Naive thymus-derived CD8-positive, alpha-beta T cell (primary cell): ENCODE measurements at regions not wholly inside any gene's neighbourhood (a gene's known extent, or its start where the extent isn't known, plus 50 kb on each side); places are given as distances from the start of the nearest gene placed in this dataset.
"Not testable (repeated sequence)": the region's sequence is repeated elsewhere in the genome, so short reads cannot be mapped to it uniquely, and the experiment has no call there.

Experiments
- ATAC-seq, 2 donors: fragments of 150-1000 bp; cut with Tn5 transposase in 1 of 2; sonication (Bioruptor Pico), chemical (Tn5 transposase) in 1 of 2; 1 replicate in 1 of 2; 2 replicates in 1 of 2; pipeline ENCODE4 v1.10.0; 2021; ENCODE audit warnings: mild to moderate bottlenecking in 2 of 2, moderate library complexity in 2 of 2
- POLR2A ChIA-PET: fragments of 350-600 bp; sonication (Branson Sonifier 250); formaldehyde crosslinking; loops from one replicate; lab custom pipeline; 2021; ENCODE audit warnings: antibody characterized with exemption; lab: Charles Lee
- DNase-seq, 10 donors: peaks; one replicate each; pipeline versions ENCODE4 v3.0.0 to v3.0.0-alpha.2; 2020 to 2022
- H3K27ac Mint-ChIP-seq, 10 donors: one replicate each; pipeline ENCODE4 v1.8.0; 2020 to 2022; ENCODE audit warnings: mild to moderate bottlenecking in 10 of 10, mixed read lengths in 10 of 10, moderate library complexity in 4 of 10, inconsistent platforms in 1 of 10
- H3K27me3 Mint-ChIP-seq, 5 donors: one replicate each; pipeline ENCODE4 v1.8.0; 2021 to 2022; ENCODE audit warnings: mixed read lengths in 5 of 5
- H3K36me3 Mint-ChIP-seq, 3 donors: one replicate each; pipeline ENCODE4 v1.8.0; 2020 to 2022; ENCODE audit warnings: mixed read lengths in 3 of 3, mild to moderate bottlenecking in 2 of 3, inconsistent platforms in 1 of 3
- H3K4me1 Mint-ChIP-seq, 4 donors: one replicate each; pipeline ENCODE4 v1.8.0; 2021 to 2022; ENCODE audit warnings: mixed read lengths in 4 of 4
- H3K4me3 Mint-ChIP-seq, 10 donors: one replicate each; pipeline ENCODE4 v1.8.0; 2020 to 2022; ENCODE audit warnings: mild to moderate bottlenecking in 10 of 10, mixed read lengths in 10 of 10, moderate library complexity in 6 of 10, inconsistent platforms in 1 of 10
- H3K9me3 Mint-ChIP-seq, 9 donors: one replicate each; pipeline ENCODE4 v1.8.0; 2020 to 2022; ENCODE audit warnings: mixed read lengths in 9 of 9, mild to moderate bottlenecking in 3 of 9, inconsistent platforms in 1 of 9, moderate library complexity in 1 of 9

DNA sequence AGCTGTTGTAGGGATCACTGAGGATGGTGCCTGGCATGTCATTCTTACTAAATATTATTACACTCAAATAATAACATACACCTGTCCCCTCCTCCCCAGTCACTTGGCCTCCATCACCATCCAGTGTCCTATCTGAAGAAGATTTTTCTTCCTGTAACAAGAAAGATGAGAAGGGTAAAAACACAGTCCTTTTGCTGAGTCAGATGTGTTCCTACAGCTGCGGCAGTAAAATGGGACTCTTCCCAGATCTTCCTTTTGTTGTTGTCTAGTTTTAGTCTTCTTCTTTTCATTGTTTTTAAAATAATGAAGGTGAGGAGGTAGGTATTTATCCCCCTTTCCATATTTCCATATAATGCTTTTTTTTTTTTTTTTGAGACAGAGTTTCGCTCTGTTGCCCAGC, 83.1 kb upstream of the RFLNA start:
- H3K4me1 Mint-ChIP-seq = no peaks in the 10 kb centered on the region
- H3K27me3 Mint-ChIP-seq = peaks cover 1 to 17% (median 6%) of the 10 kb centered on the region in 5 donors
- ATAC-seq = no peak
- peaks cover 2 to 18% (median 5%) of the 10 kb centered on the region in 3 donors for H3K36me3 Mint-ChIP-seq
- POLR2A ChIA-PET = interaction anchor here (0.7 kb wide), 1 partner anchor 658 kb away, joined by 3 read pairs; no protein-coding TSS in a partner anchor
- no peak overlapping the region for H3K4me3 Mint-ChIP-seq
- H3K9me3 Mint-ChIP-seq = peaks cover 0 to 44% (median 13%) of the 10 kb centered on the region in 9 donors
- H3K27ac Mint-ChIP-seq = no peak overlapping the region
- DNase-seq = no peak

DNA sequence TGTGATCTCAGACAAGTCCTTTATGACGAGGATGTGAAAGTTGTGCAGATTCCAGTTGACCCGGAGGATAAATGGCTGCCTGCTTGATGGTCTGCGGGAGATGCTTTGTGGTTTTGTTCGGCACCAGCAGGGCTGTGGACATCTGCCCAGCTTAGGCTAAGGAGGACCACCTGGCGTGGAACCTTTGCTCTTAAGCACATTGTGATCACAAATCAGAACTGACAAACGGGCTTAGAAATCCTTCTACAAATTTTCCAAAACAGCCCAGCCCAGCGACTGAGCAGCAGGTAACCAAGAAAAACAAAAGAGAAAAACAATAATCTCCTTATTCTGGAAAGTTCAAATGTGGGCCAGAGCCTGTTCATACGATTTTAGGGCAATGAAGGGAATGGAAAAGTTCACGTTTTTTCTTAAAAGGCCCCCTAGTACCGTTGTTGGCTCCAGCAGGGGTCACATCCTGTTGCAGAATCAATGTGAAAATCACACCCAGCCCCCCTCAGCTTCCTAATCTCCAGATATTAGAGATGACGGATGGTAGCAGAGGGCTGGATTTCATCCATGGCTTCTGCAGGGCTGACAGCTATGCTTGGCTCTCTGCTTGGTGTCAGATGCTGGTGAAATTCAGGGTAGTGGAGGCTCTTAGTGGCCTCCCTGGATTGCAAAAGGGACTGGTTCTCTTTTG, 81.1 kb upstream of the RFLNA start:
- Mint-ChIP-seq H3K9me3 (peaks cover 0 to 45% (median 13%) of the 10 kb centered on the region in 9 donors), H3K36me3 (peaks cover 2 to 18% (median 5%) of the 10 kb centered on the region in 3 donors), H3K4me1 (no peaks in the 10 kb centered on the region), H3K27ac (no peak overlapping the region), H3K27me3 (peaks cover 0 to 6% (median 2%) of the 10 kb centered on the region in 5 donors), H3K4me3 (no peak overlapping the region)
- no peak for DNase-seq
- ATAC-seq = no peak
- POLR2A ChIA-PET = no interaction called here

DNA sequence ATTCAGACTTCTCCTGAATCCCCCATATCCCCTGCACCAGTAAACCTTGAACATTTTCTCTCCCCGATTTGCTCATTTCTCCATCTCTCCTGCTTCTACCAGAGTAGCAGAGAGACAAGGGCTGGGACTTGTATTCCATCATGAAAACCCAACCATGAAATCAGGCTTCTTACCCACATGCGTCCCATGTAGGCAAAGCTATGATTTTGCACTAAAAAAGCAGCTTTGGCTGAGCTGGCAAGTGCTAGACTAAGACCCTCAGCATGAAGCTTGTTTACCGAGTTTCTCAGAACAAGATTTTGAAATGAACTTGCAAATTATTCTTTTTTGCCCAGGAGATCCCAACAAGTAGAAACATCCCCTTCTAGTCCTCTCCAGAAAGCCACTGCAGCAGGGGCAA, 80.3 kb upstream of the RFLNA start:
- Mint-ChIP-seq H3K27ac (no peak overlapping the region), H3K27me3 (peaks cover 0 to 6% (median 2%) of the 10 kb centered on the region in 5 donors), H3K4me3 (no peak overlapping the region), H3K36me3 (peaks cover 2 to 18% (median 5%) of the 10 kb centered on the region in 3 donors), H3K4me1 (peaks cover 0 to 3% (median 0%) of the 10 kb centered on the region in 4 donors), H3K9me3 (peaks cover 0 to 45% (median 13%) of the 10 kb centered on the region in 9 donors)
- no peak for ATAC-seq
- no peak for DNase-seq
- POLR2A ChIA-PET = no interaction called here

DNA sequence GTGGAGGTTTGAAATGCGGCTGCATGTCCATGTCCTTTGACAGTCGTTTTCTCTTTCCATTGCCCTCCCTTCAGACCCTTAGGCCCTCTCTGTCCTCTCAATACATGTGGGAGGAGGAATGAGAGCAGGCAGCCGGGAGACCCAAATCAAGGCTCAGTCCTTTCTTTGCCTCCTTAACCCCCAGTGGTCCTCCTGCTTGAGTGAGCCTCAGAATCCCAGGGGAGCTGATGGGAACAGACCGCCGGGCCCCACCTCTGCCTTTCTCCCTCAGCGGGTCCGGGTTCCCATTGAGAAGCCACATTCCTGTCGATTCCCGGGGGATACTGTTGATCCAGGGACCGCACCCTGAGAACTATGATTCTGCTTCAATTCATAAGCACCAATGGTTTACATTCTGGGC, 77.9 kb upstream of the RFLNA start:
- H3K36me3 Mint-ChIP-seq = peaks cover 5 to 22% (median 6%) of the 10 kb centered on the region in 3 donors

DNA sequence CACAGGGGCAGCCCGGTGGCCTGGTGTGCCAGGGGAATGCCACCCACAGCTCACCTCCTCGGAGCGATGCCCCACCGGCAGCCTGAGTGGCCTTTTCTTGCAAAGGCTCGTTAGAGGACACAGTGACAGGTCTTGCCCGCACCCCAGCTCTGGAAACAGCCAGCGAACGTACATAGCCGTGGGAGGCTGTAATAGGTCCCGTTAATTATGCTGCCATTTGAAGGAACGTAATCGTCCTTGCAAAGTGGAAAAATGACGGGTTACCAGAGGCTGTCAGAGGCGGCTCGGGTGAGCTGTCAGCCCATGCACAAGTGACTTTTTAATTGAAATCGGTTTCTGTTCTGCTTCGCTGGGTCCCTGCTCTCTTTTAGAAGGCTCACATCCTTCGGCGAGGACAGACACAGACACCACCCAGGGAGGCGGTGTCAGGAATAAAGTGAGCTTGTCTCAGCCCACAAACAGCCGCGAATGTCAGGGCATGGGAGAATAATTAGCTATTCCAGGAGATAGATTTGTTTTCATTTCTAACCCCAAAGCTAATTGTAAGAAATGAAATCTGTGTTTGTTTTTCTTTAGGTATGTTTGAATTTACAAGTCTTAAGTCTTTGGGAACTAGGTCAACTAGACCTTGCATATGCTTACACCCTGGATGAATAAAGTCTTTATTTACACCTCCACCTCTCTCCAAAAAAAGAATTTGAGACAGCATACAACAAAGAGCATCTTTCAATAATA, 77.2 kb upstream of the RFLNA start:
- peaks cover 4 to 18% (median 11%) of the 10 kb centered on the region in 5 donors for H3K27me3 Mint-ChIP-seq
- DNase-seq = no peak
- H3K9me3 Mint-ChIP-seq = peaks cover 0 to 46% (median 12%) of the 10 kb centered on the region in 9 donors
- POLR2A ChIA-PET = no interaction called here
- peaks cover 0 to 4% (median 0%) of the 10 kb centered on the region in 4 donors for H3K4me1 Mint-ChIP-seq
- H3K36me3 Mint-ChIP-seq = peaks cover 5 to 22% (median 6%) of the 10 kb centered on the region in 3 donors
- ATAC-seq = no peak
- H3K27ac Mint-ChIP-seq = no peak overlapping the region
- peak overlapping the region in 1 of 10 donors; percentile 42 for H3K4me3 Mint-ChIP-seq

More for the DNA sequence above, 77.9 kb upstream of the RFLNA start:
- Mint-ChIP-seq H3K9me3 (peaks cover 0 to 46% (median 12%) of the 10 kb centered on the region in 9 donors), H3K27me3 (peaks cover 2 to 15% (median 6%) of the 10 kb centered on the region in 5 donors), H3K4me1 (peaks cover 0 to 3% (median 0%) of the 10 kb centered on the region in 4 donors), H3K27ac (no peak overlapping the region), H3K4me3 (no peak overlapping the region)
- POLR2A ChIA-PET = no interaction called here
- no peak for DNase-seq
- no peak for ATAC-seq

DNA sequence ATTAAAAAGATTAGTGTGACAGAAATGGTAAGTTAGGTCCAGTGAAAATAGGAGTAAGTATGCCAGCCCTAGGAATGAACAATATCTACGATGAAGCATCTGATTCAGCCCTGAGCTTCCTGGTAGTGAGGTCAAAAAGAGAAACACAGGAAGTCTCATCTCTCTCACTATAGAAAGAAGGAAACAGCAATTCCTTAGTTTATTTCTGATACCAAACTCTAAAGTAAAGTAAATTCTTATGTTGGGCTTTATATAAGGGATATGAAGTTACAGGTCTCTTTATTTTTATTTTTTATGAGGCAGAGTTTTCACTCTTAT, 76.7 kb upstream of the RFLNA start:
- no peak overlapping the region for H3K4me3 Mint-ChIP-seq

DNA sequence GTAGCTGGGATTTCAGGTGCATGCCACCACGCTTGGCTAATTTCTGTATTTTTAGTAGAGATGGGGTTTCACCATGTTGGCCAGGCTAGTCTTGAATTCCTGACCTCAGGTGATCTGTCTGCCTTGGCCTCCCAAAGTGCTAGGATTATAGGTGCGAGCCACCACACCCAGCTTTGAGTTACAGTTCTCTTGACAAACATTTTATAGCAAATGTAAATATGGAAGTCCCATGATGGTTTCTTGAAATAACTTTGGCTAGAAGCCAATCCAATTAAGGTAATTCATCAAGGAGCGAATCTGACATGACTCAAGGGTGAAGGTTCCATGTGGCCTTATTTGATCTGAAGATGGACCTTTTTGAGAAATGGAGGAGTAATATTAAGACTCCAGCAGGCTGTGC, 76.2 kb upstream of the RFLNA start:
- POLR2A ChIA-PET, H3K27ac Mint-ChIP-seq, H3K4me1 Mint-ChIP-seq, H3K4me3 Mint-ChIP-seq, DNase-seq, ATAC-seq: not testable (repeated sequence)
- H3K27me3 Mint-ChIP-seq = peaks cover 6 to 20% (median 15%) of the 10 kb centered on the region in 5 donors
- peaks cover 4 to 17% (median 5%) of the 10 kb centered on the region in 3 donors for H3K36me3 Mint-ChIP-seq
- H3K9me3 Mint-ChIP-seq = peaks cover 0 to 38% (median 12%) of the 10 kb centered on the region in 9 donors

More for the DNA sequence above, 76.7 kb upstream of the RFLNA start:
- DNase-seq (no peak), ATAC-seq (no peak)
- Mint-ChIP-seq H3K4me1 (peaks cover 0 to 5% (median 0%) of the 10 kb centered on the region in 4 donors), H3K27me3 (peaks cover 6 to 20% (median 11%) of the 10 kb centered on the region in 5 donors), H3K9me3 (peaks cover 0 to 43% (median 12%) of the 10 kb centered on the region in 9 donors), H3K27ac (no peak overlapping the region), H3K36me3 (peaks cover 5 to 22% (median 6%) of the 10 kb centered on the region in 3 donors)
- POLR2A ChIA-PET = no interaction called here

DNA sequence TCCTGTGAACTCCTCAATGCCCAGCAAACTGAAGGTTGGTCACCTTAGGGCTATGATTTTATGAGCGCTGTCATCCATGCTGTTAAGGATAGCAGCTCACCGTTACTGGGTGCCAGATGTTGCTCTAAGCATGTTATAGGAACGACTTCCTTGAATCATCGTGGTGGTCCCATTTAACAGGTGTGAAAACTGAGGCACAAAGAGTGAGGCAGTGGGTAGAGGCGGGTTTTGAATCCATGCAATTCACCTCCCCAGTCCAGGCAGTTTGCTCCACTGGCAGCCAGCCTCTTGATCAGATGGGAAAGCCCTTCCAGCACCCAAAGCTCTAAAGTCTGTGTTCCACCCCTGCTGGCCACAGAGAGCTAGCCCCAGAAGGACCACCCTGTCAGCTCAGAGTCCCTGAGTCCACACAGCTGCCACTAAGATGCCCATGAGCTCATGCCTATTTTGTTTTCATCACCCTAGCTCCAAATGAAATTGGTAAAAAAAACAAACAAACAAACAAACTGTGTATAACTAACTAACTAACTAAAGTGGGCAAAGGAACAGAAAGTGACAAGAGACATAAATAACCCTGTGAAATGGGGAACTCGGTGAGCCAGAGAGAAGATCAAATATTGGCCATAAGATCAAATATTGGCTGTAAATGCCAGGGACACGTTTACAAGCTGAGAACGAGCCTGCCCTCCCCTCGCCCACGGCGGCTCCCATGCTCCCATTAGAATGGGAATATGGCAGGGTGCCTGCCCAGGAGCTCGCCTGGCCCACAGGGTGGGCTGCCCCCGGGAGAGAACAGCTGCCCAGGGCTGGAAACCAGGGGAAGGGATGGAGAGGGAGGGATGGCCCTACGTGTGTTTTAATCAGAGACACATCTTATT, 72.3 kb upstream of the RFLNA start:
- ATAC-seq (no peak), DNase-seq (no peak)
- Mint-ChIP-seq H3K27ac (no peak overlapping the region), H3K4me3 (no peak overlapping the region), H3K4me1 (peaks cover 0 to 17% (median 0%) of the 10 kb centered on the region in 4 donors), H3K27me3 (peaks cover 7 to 29% (median 17%) of the 10 kb centered on the region in 5 donors), H3K36me3 (peaks cover 0 to 4% (median 4%) of the 10 kb centered on the region in 3 donors), H3K9me3 (peaks cover 0 to 13% (median 4%) of the 10 kb centered on the region in 9 donors)
- POLR2A ChIA-PET = no interaction called here

DNA sequence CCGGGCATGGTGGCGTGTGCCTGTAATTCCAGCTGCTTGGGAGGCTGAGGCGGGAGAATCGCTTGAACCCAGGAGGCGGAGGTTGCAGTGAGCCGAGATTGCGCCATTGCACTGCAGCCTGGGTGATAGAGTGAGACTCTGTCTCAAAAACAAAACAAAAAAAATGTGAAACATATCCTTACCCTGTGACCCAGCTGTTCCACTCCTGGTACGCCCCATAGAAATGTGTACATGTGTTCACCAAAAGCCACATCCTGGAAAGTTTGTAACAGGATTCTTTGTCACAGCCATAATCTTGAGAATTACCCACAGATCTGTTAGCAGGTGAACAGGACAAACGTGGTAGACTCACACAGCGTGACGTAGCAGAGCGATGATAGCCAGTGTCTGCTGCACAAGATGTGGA, 71.2 kb upstream of the RFLNA start:
- H3K9me3 Mint-ChIP-seq, H3K27ac Mint-ChIP-seq, H3K36me3 Mint-ChIP-seq, POLR2A ChIA-PET, H3K4me3 Mint-ChIP-seq: not testable (repeated sequence)
- DNase-seq (peak in 1 of 10 donors; percentile 16), ATAC-seq (peak in 1 of 2 donors; percentile 27)
- peaks cover 7 to 36% (median 23%) of the 10 kb centered on the region in 5 donors for H3K27me3 Mint-ChIP-seq
- H3K4me1 Mint-ChIP-seq = peaks cover 0 to 17% (median 3%) of the 10 kb centered on the region in 4 donors

DNA sequence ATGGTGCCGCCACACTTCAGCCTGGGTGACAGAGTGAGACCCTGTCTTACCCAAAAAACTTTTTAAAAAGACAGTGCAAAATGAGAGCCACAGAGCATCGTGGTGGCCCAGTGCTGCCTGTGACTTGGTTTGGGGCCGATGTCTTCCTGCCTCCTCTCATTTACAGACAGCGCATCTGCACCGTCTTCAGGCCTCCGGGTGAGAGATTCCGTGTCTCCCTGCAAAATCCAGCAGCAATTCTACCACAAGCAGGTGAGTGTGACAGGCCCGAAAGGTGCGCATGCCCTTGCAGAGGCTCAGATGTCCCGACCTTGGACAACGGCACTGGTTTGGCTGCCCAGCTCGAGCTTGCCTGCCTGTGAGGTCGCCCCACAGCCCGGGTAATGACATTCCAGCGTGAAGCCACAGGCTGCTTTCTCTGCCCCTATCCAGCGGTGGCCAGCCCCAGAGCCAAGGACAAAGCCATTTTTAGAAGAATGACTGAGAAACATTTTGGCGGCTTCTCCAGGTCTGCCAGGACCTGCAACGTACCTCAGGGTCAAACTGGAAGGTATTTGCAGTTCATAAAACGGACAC, 70.3 kb upstream of the RFLNA start:
- Mint-ChIP-seq H3K4me1 (peaks cover 0 to 14% (median 3%) of the 10 kb centered on the region in 4 donors), H3K27ac (no peak overlapping the region), H3K27me3 (peaks cover 7 to 36% (median 23%) of the 10 kb centered on the region in 5 donors), H3K4me3 (no peak overlapping the region), H3K9me3 (peaks cover 0 to 10% (median 4%) of the 10 kb centered on the region in 9 donors), H3K36me3 (peaks cover 0 to 4% (median 4%) of the 10 kb centered on the region in 3 donors)
- no peak for ATAC-seq
- no peak for DNase-seq
- POLR2A ChIA-PET = no interaction called here

DNA sequence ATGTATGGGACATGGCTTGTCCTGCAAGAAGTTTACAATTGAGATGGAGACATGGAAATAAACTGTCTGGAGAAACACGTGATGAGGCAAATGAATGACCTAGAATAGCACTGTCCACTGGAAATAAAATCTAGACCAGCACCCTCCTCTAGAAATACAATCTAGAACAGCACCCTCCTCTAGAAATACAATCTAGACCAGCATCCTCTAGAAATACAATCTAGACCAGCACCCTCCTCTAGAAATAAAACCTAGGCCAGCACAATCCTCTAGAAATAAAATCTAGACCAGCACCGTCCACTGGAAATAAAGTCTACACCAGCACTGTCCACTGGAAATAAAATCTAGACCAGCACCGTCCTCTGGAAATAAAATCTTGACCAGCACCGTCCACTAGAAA, 69.2 kb upstream of the RFLNA start:
- peaks cover 0 to 4% (median 4%) of the 10 kb centered on the region in 3 donors for H3K36me3 Mint-ChIP-seq
- no peak overlapping the region for H3K27ac Mint-ChIP-seq
- peaks cover 7 to 36% (median 23%) of the 10 kb centered on the region in 5 donors for H3K27me3 Mint-ChIP-seq
- peaks cover 0 to 14% (median 4%) of the 10 kb centered on the region in 9 donors for H3K9me3 Mint-ChIP-seq
- ATAC-seq = no peak
- POLR2A ChIA-PET = interaction anchor here (0.6 kb wide), 1 partner anchor 576 kb away, joined by 3 read pairs; no protein-coding TSS in a partner anchor
- H3K4me1 Mint-ChIP-seq = peaks cover 0 to 14% (median 3%) of the 10 kb centered on the region in 4 donors
- no peak for DNase-seq
- H3K4me3 Mint-ChIP-seq = no peak overlapping the region
